GM12873 (cell line): ENCODE measurements at regions not wholly inside any gene's neighbourhood (a gene's known extent, or its start where the extent isn't known, plus 50 kb on each side); places are given as distances from the start of the nearest gene placed in this dataset.

ENCODE experiments used
- TF ChIP-seq, protein P1 (sequence below): IDR thresholded peaks from 2 replicates; pipeline ENCODE4 v1.5.1; 2012; ENCODE audit warnings: low read depth, mild to moderate bottlenecking, moderate library complexity, low read length, control low read depth; ENCODE audit not compliant: insufficient read depth; ENCODE audit errors: missing control alignments

GRCh38 chr12:107523775-107524535, 161.6 kb upstream of the PWP1 start:
- TF ChIP-seq, protein P1, sequence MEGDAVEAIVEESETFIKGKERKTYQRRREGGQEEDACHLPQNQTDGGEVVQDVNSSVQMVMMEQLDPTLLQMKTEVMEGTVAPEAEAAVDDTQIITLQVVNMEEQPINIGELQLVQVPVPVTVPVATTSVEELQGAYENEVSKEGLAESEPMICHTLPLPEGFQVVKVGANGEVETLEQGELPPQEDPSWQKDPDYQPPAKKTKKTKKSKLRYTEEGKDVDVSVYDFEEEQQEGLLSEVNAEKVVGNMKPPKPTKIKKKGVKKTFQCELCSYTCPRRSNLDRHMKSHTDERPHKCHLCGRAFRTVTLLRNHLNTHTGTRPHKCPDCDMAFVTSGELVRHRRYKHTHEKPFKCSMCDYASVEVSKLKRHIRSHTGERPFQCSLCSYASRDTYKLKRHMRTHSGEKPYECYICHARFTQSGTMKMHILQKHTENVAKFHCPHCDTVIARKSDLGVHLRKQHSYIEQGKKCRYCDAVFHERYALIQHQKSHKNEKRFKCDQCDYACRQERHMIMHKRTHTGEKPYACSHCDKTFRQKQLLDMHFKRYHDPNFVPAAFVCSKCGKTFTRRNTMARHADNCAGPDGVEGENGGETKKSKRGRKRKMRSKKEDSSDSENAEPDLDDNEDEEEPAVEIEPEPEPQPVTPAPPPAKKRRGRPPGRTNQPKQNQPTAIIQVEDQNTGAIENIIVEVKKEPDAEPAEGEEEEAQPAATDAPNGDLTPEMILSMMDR, result no peak

GRCh38 chr12:107525063-107525718, 160.4 kb upstream of the PWP1 start:
- TF ChIP-seq, protein P1, result no peak

- TF ChIP-seq, protein P1, result no peak
These were observed 159.7 kb upstream of the PWP1 start for GRCh38 chr12:107525719-107526554.

- TF ChIP-seq, protein P1, result no peak
These were observed 158.9 kb upstream of the PWP1 start for GRCh38 chr12:107526555-107527180.

- TF ChIP-seq, protein P1, result no peak
These were observed 156.8 kb upstream of the PWP1 start for GRCh38 chr12:107528731-107529365.

DNA sequence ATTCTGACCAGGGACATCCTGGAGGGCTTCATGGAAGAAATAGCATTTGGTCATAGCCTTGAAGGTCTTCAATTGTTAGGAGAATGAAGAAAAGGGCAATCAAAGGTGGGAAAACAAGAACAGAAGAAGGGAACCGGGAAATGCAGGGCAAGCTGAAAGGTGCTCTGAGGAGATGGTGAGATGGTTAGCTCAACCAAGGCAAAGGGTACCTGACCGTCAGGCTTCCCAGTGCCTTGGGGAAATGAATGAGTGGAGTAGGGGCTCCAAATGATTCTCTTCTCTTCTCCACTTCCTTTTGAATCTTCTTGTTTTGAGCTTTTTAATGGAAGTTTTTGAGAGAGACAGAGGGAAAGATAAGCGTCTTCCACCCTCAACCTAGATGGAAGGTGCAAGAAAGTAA, 155.6 kb upstream of the PWP1 start:
- TF ChIP-seq, protein P1, result no peak
